GM12872 (cell line): ENCODE measurements at regions not wholly inside any gene's neighbourhood (a gene's known extent, or its start where the extent isn't known, plus 50 kb on each side); places are given as distances from the start of the nearest gene placed in this dataset.

Source experiments
- CTCF ChIP-seq: IDR thresholded peaks from 3 replicates; pipeline ENCODE4 v1.5.1; 2011; ENCODE audit warnings: low read depth, mild to moderate bottlenecking, low read length, moderate library complexity; ENCODE audit not compliant: insufficient read depth

- TF ChIP-seq CTCF: no peak
Observed at GRCh38 chr7:118046086-118046485, 137.9 kb upstream of the LSM8 start.

GRCh38 chr7:118046801-118047200, 137.2 kb upstream of the LSM8 start:
- no peak for TF ChIP-seq CTCF

GRCh38 chr7:118052336-118052735, 131.6 kb upstream of the LSM8 start:
- no peak for TF ChIP-seq CTCF

GRCh38 chr7:118053353-118053752, 130.6 kb upstream of the LSM8 start:
- TF ChIP-seq CTCF: no peak

GRCh38 chr7:118054529-118054928, 129.4 kb upstream of the LSM8 start:
- no peak for TF ChIP-seq CTCF

- no peak for TF ChIP-seq CTCF
Observed at GRCh38 chr7:118055647-118056046, 128.3 kb upstream of the LSM8 start.

GRCh38 chr7:118057404-118057803, 126.6 kb upstream of the LSM8 start:
- no peak for TF ChIP-seq CTCF

GRCh38 chr7:118059209-118059608, 124.8 kb upstream of the LSM8 start:
- no peak for TF ChIP-seq CTCF
